ENCODE measurements at regions not wholly inside any gene's neighbourhood (a gene's known extent, or its start where the extent isn't known, plus 50 kb on each side); places are given as distances from the start of the nearest gene placed in this dataset.

DNA sequence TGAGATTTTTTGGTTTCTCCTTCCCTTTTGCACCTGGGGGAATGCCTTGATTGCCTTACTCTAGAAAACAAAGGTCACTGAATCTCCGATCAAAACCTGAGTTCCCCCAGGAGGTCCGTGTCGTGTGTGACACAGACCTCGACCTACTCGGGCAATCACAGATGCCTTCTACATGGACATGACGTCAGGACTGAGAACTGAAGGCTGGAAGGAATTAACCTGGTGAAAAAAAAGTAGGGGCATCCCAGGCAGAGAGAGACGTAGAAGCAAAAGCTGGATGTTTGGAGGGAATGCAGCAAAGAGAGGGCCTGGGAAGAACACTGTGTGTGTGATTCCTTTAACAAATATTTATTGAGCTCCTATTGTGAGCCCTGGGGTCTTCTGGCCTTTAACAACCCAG lies 178.0 kb downstream of the PRDM2 start:
- no peak for DNase-seq (ENCODE audit: low read depth)

DNA sequence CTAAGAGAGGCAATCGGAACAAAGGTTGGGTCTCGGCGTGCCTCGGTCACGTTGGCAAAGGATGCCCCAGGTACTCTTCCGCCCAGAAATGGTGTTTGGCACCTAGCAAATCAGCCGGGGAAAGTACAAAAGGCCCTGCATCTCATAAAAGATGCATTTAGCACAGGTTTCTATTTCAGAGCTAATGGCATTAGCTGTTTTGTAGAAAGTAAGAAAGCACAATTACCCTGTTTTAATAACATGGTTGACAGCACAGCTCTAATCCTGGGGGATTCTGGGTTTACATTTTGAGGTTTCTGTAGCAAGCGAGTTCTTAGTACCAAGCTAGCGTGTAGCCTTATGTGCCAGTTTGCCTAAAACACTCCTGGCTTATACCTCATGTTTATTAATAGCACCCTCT lies 178.5 kb downstream of the PRDM2 start:
- no peak for DNase-seq (ENCODE audit: low read depth)

DNA sequence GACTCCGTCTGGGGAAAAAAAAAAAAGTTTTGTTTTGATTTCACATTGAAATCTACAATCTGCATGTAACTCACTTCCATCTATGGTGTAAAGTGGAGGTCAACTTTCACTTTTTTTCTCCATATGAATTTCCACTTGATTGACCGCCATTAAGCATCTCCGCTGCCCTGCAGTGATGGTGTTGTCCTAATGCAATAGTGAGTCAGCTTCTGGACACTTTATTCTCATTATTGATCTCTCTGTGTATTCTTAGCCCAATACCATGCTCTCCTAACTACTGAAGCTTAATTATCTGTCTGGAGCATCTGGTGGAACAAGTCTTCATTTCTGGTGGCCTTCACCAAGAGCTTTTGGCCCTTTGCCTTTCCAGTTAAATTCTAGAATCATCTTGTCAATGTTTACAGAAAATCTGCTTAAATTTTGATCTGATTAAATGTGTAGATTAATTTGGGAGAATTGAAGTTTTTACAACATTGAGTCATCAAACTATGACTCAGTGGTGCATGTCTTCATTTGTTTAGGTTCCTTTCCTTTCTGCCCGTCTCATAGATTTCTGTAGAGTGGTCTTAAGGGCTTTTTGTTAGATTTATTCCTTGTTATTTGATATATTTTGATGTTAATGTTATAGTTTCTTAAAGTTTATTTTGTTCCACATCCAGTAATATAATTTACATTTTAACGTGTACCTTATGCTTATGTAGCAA lies 181.5 kb downstream of the PRDM2 start:
- DNase-seq (ENCODE audit: low read depth): no peak

DNA sequence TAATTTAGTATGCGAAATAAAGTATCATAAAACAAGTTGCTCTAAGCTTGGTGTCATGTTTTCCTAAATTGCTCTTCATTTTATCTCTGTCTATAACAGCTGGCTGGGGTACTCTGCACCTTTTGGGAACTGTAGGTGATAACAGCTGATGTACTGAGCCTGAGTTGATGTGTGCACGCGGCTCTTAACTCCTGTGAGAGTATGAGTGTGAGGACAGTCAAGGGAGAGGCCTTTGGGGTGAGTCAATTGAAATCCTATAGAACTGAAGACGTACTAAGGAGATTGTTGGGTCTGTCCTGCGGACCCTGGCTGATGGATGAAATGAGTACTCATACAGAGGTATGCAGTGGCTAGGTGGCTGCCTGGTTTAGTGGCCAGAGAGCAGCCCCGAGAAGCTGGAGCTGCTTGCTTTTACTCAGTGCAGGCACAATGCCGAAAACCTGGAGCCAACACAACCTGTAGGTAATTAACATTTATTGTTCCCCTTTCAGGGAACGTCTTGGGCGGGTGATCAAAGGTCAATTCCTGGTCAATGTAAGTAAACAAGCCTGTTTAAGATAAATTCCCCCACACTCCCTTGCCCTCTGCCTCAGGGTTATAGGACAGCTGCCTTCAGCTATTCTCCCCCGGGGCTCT lies 188.5 kb downstream of the PRDM2 start:
- no peak for DNase-seq (ENCODE audit: low read depth)

DNA sequence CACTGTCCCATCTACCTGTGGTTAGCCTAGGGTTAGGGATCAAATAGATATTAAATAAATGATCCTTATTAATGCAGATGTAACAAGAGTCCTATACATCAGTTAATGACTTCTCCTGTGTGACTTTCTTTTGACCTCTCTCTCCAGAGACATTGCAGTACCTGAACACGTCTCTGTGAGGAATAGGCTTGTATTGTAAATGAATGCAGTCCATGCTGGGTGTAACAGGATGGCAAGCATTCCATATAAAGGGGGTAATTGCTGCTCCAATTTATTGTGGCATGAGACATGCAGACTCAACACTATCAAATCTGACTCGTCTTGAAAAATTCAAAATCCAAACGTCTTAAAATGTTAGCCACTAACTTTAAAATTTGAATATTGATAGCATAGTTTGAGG lies 189.5 kb downstream of the PRDM2 start:
- no peak for DNase-seq (ENCODE audit: low read depth)

DNA sequence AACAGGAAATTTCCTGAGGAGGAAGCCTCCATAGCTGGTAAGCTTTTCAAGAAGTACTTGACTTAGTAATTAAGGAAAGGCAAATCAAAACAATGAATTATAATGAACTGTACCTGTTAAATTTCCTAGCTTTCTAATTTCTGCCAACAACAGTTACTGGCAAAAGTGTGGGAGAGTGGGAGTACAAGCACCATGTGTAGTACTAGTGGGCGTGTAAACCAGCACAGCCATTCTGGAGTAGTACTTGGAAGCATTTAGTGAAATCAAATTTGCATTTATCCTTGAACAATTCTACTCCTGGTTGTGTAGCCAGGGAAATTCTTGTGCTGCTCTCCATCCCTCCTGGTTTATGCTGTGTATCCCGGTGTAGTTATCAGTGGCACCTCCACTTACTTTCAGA lies 190.8 kb downstream of the PRDM2 start:
- DNase-seq (ENCODE audit: low read depth): no peak

DNA sequence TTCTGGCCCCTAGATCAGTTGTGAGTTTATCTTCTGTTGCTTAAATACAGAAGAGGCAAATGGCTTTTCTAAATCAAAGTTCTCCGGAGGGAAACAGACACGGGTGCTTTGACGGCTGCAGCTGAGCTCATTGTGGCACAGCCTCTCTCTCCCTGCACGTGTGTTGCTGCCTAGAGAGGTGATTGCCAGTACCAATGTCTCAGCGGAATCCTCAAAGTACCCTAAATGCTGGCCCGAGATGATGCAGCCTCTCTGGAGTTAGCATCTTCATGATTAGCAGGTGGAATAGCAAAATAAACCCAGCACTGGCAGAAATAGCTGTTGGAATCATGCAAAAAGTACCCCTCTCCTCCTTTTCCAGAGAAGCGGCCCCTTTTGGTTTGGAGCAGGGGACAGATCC lies 192.2 kb downstream of the PRDM2 start:
- no peak for DNase-seq (ENCODE audit: low read depth)

DNA sequence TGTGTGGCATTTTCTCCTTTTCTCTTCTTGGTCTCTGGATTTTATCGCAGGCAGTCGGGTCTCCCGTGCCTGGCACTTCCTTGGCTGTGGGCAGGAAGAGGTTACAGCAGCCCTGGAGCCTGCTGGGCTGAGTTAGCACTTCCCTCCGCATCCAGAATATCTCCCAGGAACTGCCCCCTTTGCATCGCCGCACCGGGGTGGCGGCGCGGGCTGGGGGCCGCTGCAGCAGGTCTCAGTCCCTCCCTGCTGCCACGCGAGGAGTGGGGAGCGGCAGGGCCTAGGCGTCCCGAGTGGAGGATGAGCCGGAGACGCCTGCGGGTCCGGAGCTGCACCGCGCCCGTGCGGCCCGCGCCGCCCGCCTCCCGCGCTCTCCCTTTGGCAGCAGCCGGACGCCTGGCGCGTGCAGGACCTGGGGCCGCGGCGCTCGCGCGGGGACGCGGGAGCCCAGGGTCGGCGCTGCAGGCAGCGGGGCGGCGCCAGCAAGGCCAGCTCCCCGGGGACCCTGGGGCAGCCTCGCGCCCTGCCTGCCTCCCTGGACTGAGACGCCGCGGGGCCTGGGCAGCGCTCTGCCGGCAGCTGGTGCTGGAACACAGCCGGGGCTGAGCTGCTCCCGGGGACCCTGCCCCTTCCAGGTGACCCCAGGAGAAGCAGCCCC lies 192.8 kb downstream of the PRDM2 start:
- DNase-seq (ENCODE audit: low read depth): no peak

DNA sequence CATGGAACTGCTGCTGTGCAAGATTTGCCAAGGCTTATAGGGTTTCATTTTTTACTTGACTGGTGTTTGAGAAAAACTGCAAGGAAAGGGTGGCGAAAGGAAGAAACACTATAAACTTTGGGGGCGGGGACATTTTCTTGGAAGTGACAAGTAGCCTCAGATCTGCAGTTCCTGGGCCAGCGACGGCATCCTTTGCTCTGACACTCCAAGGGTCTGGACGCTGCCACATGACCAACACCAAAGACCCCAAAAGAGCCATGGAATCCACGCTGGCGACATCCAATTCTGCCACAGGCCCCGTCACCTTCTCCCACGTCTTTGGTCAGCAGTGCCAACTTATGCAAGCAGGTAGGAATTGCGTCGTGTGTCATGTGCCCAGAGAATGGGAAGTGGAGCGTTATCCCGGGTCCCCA lies 193.4 kb downstream of the PRDM2 start:
- DNase-seq (ENCODE audit: low read depth): no peak

DNA sequence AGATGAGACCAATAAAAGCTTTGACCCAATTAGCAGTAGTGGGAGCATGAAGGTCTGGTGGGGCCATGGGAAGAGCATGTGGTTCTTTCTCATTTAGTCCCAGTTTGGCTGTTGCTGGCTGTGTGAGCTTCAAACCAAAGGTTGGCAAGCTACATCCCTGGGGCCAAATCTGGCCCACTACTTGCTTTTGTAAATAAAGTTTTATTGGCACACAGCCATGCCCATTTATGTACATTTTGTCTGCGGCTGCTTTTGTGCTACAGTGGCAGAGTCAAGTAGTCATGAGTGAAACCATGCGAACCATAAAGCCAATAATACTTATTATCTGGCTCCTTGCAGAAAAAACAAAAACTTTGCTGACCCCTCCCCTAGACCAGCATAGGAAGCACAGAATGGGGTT lies 196.9 kb downstream of the PRDM2 start:
- DNase-seq (ENCODE audit: low read depth): no peak

DNA sequence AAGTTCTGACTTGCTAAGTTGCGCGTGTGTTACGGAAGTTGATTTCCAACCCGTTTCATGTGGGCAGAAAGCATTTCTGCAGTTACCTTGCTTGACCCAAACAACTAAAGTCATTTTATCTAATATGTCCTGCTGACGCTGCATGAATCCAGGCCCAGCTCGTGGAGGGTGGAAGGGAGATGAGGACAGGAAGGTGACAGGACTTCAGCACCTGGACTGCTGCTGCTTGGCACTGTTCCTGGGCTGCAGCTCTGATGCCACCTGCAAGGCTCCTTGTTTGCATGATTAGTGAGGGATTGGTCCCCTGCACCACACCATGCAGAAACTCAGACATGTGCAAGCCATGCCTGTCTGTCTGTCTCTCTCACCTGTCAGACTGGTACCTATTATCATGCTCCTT lies 198.4 kb downstream of the PRDM2 start:
- no peak for DNase-seq (ENCODE audit: low read depth)

DNA sequence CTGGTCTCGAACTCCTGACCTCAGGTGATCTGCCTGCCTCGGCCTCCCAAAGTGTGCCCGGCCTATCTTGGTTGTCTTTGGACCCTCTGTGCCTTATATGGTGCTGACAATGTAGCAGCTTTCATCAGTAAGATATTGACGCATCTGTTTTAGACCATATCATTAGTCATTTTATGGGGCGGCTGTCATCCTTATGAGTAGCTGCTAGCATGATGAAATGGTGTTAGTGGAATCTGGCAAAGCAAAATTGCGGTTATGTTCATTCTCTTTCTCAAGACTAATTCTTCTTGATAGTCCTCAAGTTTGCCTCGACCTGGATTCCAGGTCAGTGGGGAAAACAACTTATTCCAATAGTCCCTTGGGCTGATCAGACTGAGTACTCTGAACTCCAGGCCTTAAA lies 199.9 kb downstream of the PRDM2 start:
- peak; percentile 57 for DNase-seq (ENCODE audit: low read depth)

DNA sequence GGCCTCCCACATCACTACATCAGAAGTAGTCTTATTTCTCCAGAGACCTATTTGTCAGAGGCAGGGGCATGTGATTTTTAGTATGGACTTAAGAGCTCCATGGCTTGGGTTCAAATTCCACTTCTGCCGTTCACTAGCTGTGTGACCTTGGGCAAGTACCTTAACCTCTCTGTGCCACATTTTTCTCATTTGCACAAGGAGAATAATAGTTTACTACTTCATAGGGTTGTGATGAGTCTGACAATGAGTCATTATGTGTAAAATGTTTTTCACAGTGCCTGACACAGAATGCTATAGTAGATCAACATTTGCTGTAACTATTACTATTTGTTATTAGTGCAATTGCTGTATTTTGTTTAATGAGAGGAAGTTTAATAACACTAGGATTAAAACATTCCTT lies 200.6 kb downstream of the PRDM2 start:
- peak; percentile 20 for DNase-seq (ENCODE audit: low read depth)

DNA sequence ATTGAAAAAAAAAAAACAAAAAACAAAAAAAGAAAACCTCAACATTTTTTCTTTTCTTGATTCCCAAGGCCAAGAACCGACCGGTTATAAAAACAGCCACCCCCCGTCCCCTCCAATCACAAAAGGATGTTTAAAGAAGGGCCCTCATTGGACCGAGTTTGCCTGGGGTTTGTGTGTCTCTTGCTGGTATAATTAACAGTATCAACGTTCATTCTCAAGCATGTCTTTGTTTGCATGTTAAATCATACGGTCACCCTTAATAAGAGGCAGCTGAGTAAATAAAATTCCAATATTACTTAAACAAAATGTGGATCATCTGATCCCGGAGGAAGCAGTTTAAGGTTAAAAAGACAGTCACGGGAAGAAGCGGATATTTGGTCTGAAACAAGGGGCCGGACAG lies 201.1 kb downstream of the PRDM2 start:
- DNase-seq (ENCODE audit: low read depth): peak; percentile 10

DNA sequence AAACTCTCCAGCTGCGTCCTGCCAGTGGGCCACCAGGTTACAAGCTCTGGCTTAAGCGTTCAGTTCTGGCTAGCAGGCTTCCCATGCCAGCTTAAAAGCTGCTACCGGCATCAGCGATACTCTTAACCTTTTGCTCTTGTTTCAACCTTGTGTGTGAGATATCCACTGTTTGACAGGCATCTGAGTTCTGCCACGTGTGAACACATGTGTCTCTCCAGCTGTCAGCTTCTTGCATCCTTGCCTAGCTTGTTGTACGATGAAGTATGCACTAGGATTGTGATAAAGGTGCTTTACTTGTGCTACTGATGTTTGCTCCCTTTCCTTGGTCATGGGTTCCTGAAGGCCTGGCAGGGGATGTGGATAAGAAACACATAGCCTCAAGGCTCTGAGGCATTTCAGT lies 201.6 kb downstream of the PRDM2 start:
- no peak for DNase-seq (ENCODE audit: low read depth)

DNA sequence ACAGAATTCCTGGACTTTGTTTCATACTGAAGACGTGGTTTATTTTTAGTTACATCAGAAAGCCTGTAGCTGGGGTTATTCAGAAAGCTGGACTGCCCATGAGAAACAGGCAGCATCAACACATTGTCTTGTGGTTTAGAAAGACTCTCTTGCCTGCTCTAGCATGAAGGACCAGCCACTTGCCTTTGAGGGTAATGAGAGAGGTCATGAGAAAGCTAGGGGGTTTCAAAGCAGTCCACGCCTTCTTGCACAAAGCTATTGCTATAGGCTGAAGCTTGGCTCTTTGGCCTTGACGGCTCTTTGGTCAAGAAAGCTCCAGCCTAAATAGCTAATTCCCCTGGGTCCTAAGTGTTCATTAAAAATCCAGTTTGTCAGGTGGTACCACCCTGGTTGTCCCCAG lies 208.1 kb downstream of the PRDM2 start:
- no peak for DNase-seq (ENCODE audit: low read depth)

DNA sequence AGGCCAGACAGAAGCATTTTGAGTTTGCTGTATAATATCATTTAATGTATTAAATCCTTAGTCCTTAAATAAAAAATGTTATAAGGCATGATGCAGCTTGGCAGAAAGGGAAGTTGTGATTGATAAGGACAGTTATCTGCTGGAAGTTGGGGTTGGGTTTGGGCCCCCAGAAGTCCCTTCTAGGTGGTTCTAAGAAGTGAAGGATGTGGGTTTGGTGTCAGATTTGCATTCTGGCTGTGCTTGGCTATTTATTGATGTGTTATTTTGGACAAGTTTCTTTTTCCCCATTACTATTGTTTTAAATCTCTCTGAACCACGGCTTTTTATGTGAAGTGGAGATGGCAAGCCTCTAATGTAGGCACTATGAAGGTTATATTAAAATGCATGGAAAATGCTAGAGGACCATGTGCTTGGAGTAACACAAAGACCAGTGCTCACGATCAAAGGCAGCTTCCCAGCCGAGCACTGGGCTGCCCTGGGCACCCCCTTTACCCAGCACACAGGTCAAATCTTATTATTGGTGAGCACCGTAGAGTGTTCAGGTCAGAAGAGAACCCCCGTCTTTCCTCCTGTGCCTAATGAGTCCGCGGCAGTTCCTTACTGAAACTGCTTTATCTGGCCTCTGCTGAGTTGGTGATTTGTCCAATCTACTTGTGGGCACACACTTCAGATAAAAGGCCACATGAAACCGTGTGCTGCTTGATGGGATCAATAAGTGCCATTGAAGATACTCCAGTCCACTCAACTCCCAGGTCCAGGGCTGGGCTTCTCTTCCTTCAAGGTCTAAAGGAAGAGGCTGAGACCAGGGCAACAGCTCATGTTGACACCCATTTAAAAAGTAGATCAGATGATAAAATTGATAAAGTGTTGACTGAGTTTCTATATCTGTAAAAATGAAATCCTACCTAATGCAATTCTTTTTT lies 212.0 kb downstream of the PRDM2 start:
- DNase-seq (ENCODE audit: low read depth): no peak

DNA sequence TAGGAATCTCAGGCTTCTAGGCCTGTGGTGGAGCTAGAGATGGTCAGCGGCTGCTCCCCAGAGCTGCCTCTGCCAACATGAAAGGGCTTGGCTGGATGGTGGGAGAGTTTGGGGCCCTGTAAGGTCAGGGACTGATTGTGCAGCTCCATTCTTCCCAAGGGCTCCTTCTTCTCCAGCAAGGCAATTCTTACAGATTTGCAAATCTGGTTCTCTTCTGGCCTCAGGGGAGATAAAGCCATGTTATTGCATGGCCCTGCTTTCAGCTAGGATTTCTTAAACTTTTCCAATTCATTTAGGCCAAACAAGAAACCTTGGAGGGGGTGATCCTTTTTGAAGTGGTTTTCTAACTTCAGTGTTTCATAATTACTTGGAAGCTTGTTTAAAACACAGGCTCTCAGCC lies 213.4 kb downstream of the PRDM2 start:
- DNase-seq (ENCODE audit: low read depth): no peak

DNA sequence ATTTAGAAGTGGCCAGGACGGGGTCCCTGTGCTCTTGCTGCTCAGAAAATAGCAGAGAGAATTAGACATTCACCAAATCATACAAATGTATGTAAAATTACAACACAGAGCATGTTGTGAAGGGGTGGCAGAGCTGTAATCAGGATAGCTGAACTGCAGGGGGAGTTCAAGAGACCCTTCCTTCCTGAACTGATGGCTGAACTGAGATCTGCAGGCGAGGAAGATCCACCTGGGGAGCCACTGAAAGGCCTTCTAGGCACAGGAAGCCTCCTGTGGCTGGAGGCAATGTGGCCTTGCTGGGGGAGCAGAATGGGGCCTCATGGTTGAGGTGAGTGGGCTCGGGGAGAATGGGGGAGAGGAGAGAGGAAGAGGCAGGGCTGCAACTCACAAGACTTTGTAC lies 216.5 kb downstream of the PRDM2 start:
- DNase-seq (ENCODE audit: low read depth): no peak

DNA sequence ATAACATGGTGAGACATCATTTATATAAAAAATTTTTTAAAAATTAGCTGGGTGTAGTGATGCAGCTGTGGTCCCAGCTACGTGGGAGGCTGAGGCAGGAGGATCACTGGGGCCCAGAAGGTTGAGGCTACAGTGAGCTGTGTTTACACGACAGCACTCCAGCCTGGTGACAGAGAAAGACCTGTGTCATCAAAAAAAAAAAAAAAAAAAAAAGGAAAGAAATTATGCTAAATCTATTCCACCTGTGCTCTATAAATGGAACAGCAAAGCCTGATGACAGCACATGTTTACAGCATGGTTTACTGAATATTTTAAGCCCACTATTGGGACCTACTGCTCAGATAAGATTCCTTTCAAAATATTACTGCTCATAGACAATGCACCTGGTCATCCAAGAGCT lies 217.6 kb downstream of the PRDM2 start:
- no peak for DNase-seq (ENCODE audit: low read depth)

DNA sequence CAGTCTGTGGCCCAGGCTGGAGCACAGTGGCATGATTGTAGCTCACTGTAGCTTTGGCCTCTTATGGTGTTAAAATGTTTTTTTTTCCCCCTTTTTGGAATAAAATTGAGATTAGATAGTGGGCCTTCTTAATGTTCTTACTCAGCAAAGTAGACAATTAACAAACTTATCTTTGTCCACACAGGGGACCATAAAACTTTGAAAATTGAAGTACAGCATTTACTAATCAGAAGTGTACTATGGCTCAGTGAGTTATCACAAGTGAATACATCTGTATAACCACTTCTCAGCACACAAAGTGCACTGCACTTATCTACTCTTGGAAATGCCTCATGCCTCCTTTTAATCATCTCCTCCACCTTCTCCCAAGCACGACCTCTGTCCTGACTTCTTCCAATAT lies 218.9 kb downstream of the PRDM2 start:
- DNase-seq (ENCODE audit: low read depth): no peak

DNA sequence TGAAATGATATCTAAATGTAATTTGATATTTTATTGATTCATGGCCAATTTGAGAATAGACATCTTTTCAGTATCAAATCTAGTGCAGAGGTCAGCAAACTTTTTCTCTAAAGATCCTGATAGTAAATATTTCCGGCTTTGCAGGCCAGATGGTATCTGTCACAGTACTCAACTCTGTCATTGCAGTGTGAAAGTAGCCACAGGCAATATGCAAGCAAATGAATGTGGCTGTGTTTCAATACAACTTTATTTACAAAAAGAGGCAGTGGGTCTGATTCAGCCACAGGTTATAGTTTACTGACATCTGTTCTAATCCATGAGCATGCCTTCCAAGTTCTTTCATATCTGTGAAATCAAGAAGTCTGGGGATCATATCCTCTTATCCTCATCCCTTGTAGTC lies 221.2 kb downstream of the PRDM2 start:
- no peak for DNase-seq (ENCODE audit: low read depth)

Measured in fibroblast of the conjunctiva (primary cell).